GM12873 (cell line): ENCODE measurements at regions not wholly inside any gene's neighbourhood (a gene's known extent, or its start where the extent isn't known, plus 50 kb on each side); places are given as distances from the start of the nearest gene placed in this dataset.

ENCODE experiments used
- TF ChIP-seq, protein P1 (sequence below): IDR thresholded peaks from 2 replicates; pipeline ENCODE4 v1.5.1; 2012; ENCODE audit warnings: low read depth, mild to moderate bottlenecking, moderate library complexity, low read length, control low read depth; ENCODE audit not compliant: insufficient read depth; ENCODE audit errors: missing control alignments

- TF ChIP-seq, protein P1, sequence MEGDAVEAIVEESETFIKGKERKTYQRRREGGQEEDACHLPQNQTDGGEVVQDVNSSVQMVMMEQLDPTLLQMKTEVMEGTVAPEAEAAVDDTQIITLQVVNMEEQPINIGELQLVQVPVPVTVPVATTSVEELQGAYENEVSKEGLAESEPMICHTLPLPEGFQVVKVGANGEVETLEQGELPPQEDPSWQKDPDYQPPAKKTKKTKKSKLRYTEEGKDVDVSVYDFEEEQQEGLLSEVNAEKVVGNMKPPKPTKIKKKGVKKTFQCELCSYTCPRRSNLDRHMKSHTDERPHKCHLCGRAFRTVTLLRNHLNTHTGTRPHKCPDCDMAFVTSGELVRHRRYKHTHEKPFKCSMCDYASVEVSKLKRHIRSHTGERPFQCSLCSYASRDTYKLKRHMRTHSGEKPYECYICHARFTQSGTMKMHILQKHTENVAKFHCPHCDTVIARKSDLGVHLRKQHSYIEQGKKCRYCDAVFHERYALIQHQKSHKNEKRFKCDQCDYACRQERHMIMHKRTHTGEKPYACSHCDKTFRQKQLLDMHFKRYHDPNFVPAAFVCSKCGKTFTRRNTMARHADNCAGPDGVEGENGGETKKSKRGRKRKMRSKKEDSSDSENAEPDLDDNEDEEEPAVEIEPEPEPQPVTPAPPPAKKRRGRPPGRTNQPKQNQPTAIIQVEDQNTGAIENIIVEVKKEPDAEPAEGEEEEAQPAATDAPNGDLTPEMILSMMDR: no peak
Observed at GRCh38 chr6:93896081-93896480, 476.7 kb upstream of the EPHA7 start.

GRCh38 chr6:93894521-93894920 is 475.2 kb upstream of the EPHA7 start:
- TF ChIP-seq, protein P1: no peak

DNA sequence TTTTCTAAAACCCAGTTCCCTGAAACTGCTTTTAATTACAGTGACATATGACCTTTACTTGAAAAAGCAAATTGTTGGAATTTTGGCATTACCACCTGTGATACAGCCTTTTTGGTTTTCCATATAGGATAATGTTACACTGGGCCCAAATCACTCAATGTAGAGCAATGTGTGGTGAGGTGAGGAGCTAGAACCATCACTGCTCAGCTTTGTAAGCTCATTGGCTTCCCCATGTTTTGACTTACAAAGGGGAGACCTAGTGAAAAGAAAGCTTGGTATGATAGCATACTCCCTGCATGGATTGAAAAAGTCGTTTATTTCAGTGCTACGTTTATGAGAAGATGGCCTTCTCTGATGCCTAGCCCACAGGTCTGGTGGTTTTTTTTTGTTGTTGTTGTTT is 470.4 kb upstream of the EPHA7 start:
- TF ChIP-seq, protein P1: no peak

GRCh38 chr6:93886416-93886815 is 467.1 kb upstream of the EPHA7 start:
- TF ChIP-seq, protein P1: no peak

- TF ChIP-seq, protein P1: no peak
Observed at GRCh38 chr6:93859971-93860370, 440.6 kb upstream of the EPHA7 start.

- TF ChIP-seq, protein P1: no peak
Observed at GRCh38 chr6:93858213-93858612, 438.9 kb upstream of the EPHA7 start.

DNA sequence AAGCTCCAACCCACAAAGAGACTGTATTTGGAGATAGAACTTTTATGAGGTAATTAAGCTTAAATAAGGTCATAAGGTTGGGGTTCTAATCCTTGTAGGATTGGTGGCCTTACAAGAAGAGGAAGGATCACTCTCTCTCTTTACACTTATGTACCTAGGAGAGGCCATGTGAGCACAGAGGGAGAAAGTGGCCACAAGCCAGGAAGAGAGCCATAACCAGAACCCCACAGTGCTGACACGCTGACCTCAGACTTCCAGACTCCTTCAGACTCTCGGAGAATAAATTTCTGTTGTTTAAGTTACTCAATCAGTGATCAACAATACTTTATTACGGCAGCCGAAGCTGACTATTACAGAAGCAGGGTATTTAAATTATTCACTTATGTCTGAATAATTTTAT is 430.5 kb upstream of the EPHA7 start:
- TF ChIP-seq, protein P1: no peak
